RWPE2 (cell line): ENCODE measurements at regions not wholly inside any gene's neighbourhood (a gene's known extent, or its start where the extent isn't known, plus 50 kb on each side); places are given as distances from the start of the nearest gene placed in this dataset.

Source experiments
- ATAC-seq: fragments of 200-7000 bp; cut with Tn5 transposase; 3 replicates; pipeline ENCODE4 v1.9.1; 2021; ENCODE audit warnings: low read depth
- DNase-seq: peaks from one replicate; pipeline ENCODE4 v3.0.0-alpha.2; 2020; ENCODE audit warnings: low spot score
- H3K27ac ChIP-seq: fragments of 450-650 bp; 2 replicates; pipeline ENCODE4 v1.5.1; 2017; ENCODE audit warnings: mild to moderate bottlenecking; ENCODE audit not compliant: poor library complexity, severe bottlenecking
- H3K27me3 ChIP-seq: fragments of 250-450 bp; sonication (Bioruptor Pico); 2 replicates; pipeline ENCODE4 v1.5.1; 2021; ENCODE audit warnings: mild to moderate bottlenecking, moderate library complexity; ENCODE audit not compliant: insufficient read depth, poor library complexity, severe bottlenecking
- H3K36me3 ChIP-seq: fragments of 250-450 bp; sonication (Bioruptor Pico); 2 replicates; pipeline ENCODE4 v1.5.1; 2020; ENCODE audit warnings: low read depth, mild to moderate bottlenecking, moderate library complexity
- H3K4me1 ChIP-seq: fragments of 250-450 bp; sonication (Bioruptor Pico); 2 replicates; pipeline ENCODE4 v1.5.1; 2021; ENCODE audit warnings: mild to moderate bottlenecking, moderate library complexity; ENCODE audit not compliant: insufficient read depth, poor library complexity, severe bottlenecking
- H3K4me3 ChIP-seq: fragments of 250-450 bp; sonication (Bioruptor Pico); 2 replicates; pipeline ENCODE4 v1.5.1; 2021; ENCODE audit warnings: mild to moderate bottlenecking, moderate library complexity; ENCODE audit not compliant: severe bottlenecking
- H3K9me3 ChIP-seq: fragments of 250-450 bp; sonication (Bioruptor Pico); 2 replicates; pipeline ENCODE4 v1.5.1; 2021; ENCODE audit warnings: mild to moderate bottlenecking, moderate library complexity; ENCODE audit not compliant: severe bottlenecking
- CTCF ChIP-seq: fragments of 450-650 bp; IDR thresholded peaks from one replicate; pipeline ENCODE4 v1.5.1; 2017; ENCODE audit warnings: mild to moderate bottlenecking, moderate library complexity; ENCODE audit not compliant: poor library complexity, severe bottlenecking

GRCh38 chr2:234377761-234378391 lies 119.0 kb downstream of the ARL4C start:
- Histone ChIP-seq H3K27me3 (no peaks in the 10 kb centered on the region), H3K4me3 (no peak overlapping the region), H3K9me3 (no peaks in the 10 kb centered on the region), H3K4me1 (peaks cover 4% of the 10 kb centered on the region), H3K36me3 (no peaks in the 10 kb centered on the region), H3K27ac (no peak overlapping the region)
- no peak for TF ChIP-seq CTCF
- ATAC-seq, result no peak
- DNase-seq, result no peak

GRCh38 chr2:234376229-234376628 lies 120.7 kb downstream of the ARL4C start:
- peaks cover 16% of the 10 kb centered on the region for H3K4me1 ChIP-seq
- H3K36me3 ChIP-seq, result no peaks in the 10 kb centered on the region
- no peaks in the 10 kb centered on the region for H3K9me3 ChIP-seq
- ATAC-seq (no peak), DNase-seq (no peak)
- H3K27ac ChIP-seq, result no peak overlapping the region
- no peak for TF ChIP-seq CTCF
- H3K4me3 ChIP-seq, result no peak overlapping the region
- no peaks in the 10 kb centered on the region for H3K27me3 ChIP-seq

GRCh38 chr2:234375176-234375880 lies 121.6 kb downstream of the ARL4C start:
- no peaks in the 10 kb centered on the region for H3K27me3 ChIP-seq
- TF ChIP-seq CTCF, result no peak
- H3K9me3 ChIP-seq, result no peaks in the 10 kb centered on the region
- no peak overlapping the region for H3K4me3 ChIP-seq
- peaks cover 16% of the 10 kb centered on the region for H3K4me1 ChIP-seq
- no peaks in the 10 kb centered on the region for H3K36me3 ChIP-seq
- no peak for ATAC-seq
- H3K27ac ChIP-seq, result no peak overlapping the region
- no peak for DNase-seq

DNA sequence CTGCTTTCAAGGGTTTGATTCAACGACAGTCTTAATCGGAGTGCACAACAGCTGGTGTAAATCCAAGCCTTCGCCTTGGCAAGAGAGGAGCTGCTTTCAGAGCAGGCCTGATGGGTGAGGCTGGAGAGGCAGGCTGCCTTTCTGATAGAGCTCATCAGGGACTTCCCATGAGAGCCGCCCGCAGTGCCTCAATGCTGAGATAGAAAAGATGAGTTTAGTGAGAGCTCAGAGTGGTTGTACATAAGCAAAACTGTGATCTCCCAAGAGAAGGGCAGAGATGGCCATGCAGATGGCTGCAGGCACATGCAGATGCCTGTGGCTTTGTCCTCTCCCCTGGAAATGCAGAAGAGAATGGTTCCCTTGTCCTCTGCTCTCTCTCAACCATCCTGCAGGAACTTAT lies 122.1 kb downstream of the ARL4C start:
- no peak for DNase-seq
- no peak for ATAC-seq
- no peak for TF ChIP-seq CTCF
- no peaks in the 10 kb centered on the region for H3K36me3 ChIP-seq
- H3K27ac ChIP-seq, result no peak overlapping the region
- H3K27me3 ChIP-seq, result no peaks in the 10 kb centered on the region
- H3K9me3 ChIP-seq, result no peaks in the 10 kb centered on the region
- no peak overlapping the region for H3K4me3 ChIP-seq
- peaks cover 16% of the 10 kb centered on the region for H3K4me1 ChIP-seq

GRCh38 chr2:234374150-234374508 lies 122.8 kb downstream of the ARL4C start:
- Histone ChIP-seq H3K27me3 (no peaks in the 10 kb centered on the region), H3K9me3 (no peaks in the 10 kb centered on the region), H3K4me1 (peaks cover 21% of the 10 kb centered on the region), H3K36me3 (no peaks in the 10 kb centered on the region), H3K27ac (no peak overlapping the region), H3K4me3 (no peak overlapping the region)
- no peak for TF ChIP-seq CTCF
- no peak for DNase-seq
- no peak for ATAC-seq
